ENCODE measurements at regions not wholly inside any gene's neighbourhood (a gene's known extent, or its start where the extent isn't known, plus 50 kb on each side); places are given as distances from the start of the nearest gene placed in this dataset.

DNA sequence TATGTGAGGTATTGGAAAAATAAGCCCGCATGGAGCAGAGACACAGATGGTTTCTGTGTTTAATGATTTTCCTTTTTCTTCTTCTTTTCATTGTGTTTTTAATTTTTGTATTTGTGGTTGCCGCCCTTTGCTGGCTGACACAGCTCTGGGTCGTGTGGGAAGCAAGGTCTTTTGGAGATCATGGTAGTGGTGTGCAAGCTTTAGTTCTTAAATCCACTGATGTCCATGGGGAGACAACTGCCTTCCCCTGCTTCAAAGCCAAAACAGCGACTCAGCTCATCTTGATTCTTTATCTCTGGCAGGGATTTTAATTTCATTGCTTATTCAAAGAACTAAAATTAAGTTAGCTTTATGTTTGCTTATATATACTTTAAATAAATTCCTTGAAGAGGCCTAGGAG lies 711.3 kb upstream of the SGCG start:
- intact Hi-C loops (cut with micrococcal nuclease; ENCODE audit: unreplicated experiment), result no loop called here
- ChIA-PET CTCF (no interaction called here), POLR2A (no interaction called here)

DNA sequence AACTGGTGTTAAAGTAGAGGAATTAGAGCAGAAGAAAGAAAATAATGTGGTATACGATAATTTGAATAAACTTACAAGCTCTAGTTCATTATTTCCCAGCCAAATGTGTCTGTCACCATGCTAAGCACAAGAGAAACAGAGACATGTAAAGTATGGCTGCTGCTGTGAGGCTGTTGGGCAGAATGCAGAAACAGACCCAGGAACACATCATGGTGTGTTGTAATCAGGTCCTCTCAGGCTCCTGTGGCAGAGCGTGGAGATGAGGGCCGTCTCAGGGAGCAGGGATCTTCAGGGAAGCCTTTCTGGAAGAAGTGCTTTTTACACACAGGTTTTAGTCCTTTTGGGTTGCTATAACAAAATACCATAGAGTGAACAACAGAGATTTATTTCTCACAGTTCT lies 710.7 kb upstream of the SGCG start:
- Histone ChIP-seq H3K36me3 (ENCODE audit: control insufficient read depth, insufficient read depth, low read length) (no peaks in the 10 kb centered on the region), H3K27me3 (ENCODE audit: control insufficient read depth, insufficient read depth, low read length) (no peaks in the 10 kb centered on the region), H3K9me3 (ENCODE audit: control insufficient read depth, insufficient read depth, low read depth, low read length) (no peaks in the 10 kb centered on the region), H3K4me3 (ENCODE audit: low read depth in 2 of 2, low read length in 2 of 2) (no peak overlapping the region), H3K27ac (ENCODE audit: low read length) (no peak overlapping the region), H3K4me1 (ENCODE audit: control insufficient read depth, insufficient read depth, low read length) (no peaks in the 10 kb centered on the region)
- ChIA-PET POLR2A (no interaction called here), CTCF (no interaction called here)
- in situ Hi-C loops (cut with HindIII; ENCODE audit: low pct_unique_long_range_greater_than_20kb, low sequenced_read_pairs), result no loop called here
- DNase-seq (ENCODE audit: low read depth, low spot score), result no peak
- no peak for TF ChIP-seq TCF7L2 (IDR thresholded peaks at IDR 0.05; ENCODE audit: low read depth, low read length)
- intact Hi-C loops (cut with micrococcal nuclease; ENCODE audit: unreplicated experiment), result no loop called here
- ATAC-seq, result no peak
- BruUV-seq (replicated peaks), result no TSS peak

More for the DNA sequence above, 711.3 kb upstream of the SGCG start:
- Histone ChIP-seq H3K4me1 (ENCODE audit: control insufficient read depth, insufficient read depth, low read length) (no peaks in the 10 kb centered on the region), H3K27me3 (ENCODE audit: control insufficient read depth, insufficient read depth, low read length) (no peaks in the 10 kb centered on the region), H3K36me3 (ENCODE audit: control insufficient read depth, insufficient read depth, low read length) (no peaks in the 10 kb centered on the region), H3K4me3 (ENCODE audit: low read depth in 2 of 2, low read length in 2 of 2) (no peak overlapping the region), H3K27ac (ENCODE audit: low read length) (no peak overlapping the region), H3K9me3 (ENCODE audit: control insufficient read depth, insufficient read depth, low read depth, low read length) (no peaks in the 10 kb centered on the region)
- in situ Hi-C loops (cut with HindIII; ENCODE audit: low pct_unique_long_range_greater_than_20kb, low sequenced_read_pairs), result no loop called here
- no peak for ATAC-seq
- no peak for DNase-seq (ENCODE audit: low read depth, low spot score)
- TF ChIP-seq SIN3A (IDR thresholded peaks at IDR 0.05; ENCODE audit: borderline replicate concordance, insufficient read depth, low read depth, low read length) (no peak), TCF7L2 (IDR thresholded peaks at IDR 0.05; ENCODE audit: low read depth, low read length) (no peak), POLR2AphosphoS5 (IDR thresholded peaks at IDR 0.05; ENCODE audit: low read depth, low read length) (no peak)
- TF ChIP-seq, protein P1, sequence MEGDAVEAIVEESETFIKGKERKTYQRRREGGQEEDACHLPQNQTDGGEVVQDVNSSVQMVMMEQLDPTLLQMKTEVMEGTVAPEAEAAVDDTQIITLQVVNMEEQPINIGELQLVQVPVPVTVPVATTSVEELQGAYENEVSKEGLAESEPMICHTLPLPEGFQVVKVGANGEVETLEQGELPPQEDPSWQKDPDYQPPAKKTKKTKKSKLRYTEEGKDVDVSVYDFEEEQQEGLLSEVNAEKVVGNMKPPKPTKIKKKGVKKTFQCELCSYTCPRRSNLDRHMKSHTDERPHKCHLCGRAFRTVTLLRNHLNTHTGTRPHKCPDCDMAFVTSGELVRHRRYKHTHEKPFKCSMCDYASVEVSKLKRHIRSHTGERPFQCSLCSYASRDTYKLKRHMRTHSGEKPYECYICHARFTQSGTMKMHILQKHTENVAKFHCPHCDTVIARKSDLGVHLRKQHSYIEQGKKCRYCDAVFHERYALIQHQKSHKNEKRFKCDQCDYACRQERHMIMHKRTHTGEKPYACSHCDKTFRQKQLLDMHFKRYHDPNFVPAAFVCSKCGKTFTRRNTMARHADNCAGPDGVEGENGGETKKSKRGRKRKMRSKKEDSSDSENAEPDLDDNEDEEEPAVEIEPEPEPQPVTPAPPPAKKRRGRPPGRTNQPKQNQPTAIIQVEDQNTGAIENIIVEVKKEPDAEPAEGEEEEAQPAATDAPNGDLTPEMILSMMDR (IDR thresholded peaks at IDR 0.05), result no peak
- TF ChIP-seq, protein P2, sequence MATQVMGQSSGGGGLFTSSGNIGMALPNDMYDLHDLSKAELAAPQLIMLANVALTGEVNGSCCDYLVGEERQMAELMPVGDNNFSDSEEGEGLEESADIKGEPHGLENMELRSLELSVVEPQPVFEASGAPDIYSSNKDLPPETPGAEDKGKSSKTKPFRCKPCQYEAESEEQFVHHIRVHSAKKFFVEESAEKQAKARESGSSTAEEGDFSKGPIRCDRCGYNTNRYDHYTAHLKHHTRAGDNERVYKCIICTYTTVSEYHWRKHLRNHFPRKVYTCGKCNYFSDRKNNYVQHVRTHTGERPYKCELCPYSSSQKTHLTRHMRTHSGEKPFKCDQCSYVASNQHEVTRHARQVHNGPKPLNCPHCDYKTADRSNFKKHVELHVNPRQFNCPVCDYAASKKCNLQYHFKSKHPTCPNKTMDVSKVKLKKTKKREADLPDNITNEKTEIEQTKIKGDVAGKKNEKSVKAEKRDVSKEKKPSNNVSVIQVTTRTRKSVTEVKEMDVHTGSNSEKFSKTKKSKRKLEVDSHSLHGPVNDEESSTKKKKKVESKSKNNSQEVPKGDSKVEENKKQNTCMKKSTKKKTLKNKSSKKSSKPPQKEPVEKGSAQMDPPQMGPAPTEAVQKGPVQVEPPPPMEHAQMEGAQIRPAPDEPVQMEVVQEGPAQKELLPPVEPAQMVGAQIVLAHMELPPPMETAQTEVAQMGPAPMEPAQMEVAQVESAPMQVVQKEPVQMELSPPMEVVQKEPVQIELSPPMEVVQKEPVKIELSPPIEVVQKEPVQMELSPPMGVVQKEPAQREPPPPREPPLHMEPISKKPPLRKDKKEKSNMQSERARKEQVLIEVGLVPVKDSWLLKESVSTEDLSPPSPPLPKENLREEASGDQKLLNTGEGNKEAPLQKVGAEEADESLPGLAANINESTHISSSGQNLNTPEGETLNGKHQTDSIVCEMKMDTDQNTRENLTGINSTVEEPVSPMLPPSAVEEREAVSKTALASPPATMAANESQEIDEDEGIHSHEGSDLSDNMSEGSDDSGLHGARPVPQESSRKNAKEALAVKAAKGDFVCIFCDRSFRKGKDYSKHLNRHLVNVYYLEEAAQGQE (IDR thresholded peaks at IDR 0.05; ENCODE audit: insufficient read depth in 1 of 2, low read depth in 2 of 2, low read length in 1 of 2), result no peak
- no TSS peak for BruUV-seq (replicated peaks)

DNA sequence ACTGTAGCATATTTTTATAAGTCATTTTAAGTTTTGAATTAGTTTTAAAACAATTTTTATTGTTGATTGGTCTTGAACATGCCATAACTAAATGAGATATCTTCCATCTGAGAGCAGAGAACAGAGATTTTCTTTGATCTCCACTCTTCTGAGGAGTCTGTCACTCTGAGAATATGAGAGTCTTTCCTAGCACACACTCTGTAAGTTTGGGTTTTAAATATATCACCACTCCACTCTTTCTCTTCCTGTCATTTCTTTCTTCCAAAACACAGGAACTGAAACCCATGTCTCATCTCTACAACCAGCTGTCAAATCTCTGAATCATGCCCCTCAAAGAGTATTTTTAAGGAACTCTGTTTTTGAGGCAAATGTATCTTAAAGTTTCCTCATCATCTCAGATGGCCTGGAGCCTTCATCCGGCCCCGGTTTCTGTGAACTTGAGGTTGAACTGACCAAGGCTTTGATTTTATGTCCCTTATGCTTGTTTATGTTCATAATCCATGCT lies 698.2 kb upstream of the SGCG start:
- no peak overlapping the region for H3K4me3 ChIP-seq (ENCODE audit: low read depth in 2 of 2, low read length in 2 of 2)
- no peak overlapping the region for H3K27ac ChIP-seq (ENCODE audit: low read length)
- BruUV-seq (replicated peaks), result no TSS peak
- no peaks in the 10 kb centered on the region for H3K9me3 ChIP-seq (ENCODE audit: control insufficient read depth, insufficient read depth, low read depth, low read length)
- DNase-seq (ENCODE audit: low read depth, low spot score) (no peak), ATAC-seq (no peak)
- ChIA-PET POLR2A (no interaction called here), CTCF (no interaction called here)
- no peaks in the 10 kb centered on the region for H3K36me3 ChIP-seq (ENCODE audit: control insufficient read depth, insufficient read depth, low read length)
- no peak for TF ChIP-seq POLR2AphosphoS5 (IDR thresholded peaks at IDR 0.05; ENCODE audit: low read depth, low read length)
- TF ChIP-seq SIN3A (IDR thresholded peaks at IDR 0.05; ENCODE audit: borderline replicate concordance, insufficient read depth, low read depth, low read length), result no peak
- no peak for TF ChIP-seq TCF7L2 (IDR thresholded peaks at IDR 0.05; ENCODE audit: low read depth, low read length)
- TF ChIP-seq, protein P1 (IDR thresholded peaks at IDR 0.05), result no peak
- TF ChIP-seq, protein P2 (IDR thresholded peaks at IDR 0.05; ENCODE audit: insufficient read depth in 1 of 2, low read depth in 2 of 2, low read length in 1 of 2), result no peak
- in situ Hi-C loops (cut with HindIII; ENCODE audit: low pct_unique_long_range_greater_than_20kb, low sequenced_read_pairs) (no loop called here), intact Hi-C loops (cut with micrococcal nuclease; ENCODE audit: unreplicated experiment) (no loop called here)
- no peaks in the 10 kb centered on the region for H3K4me1 ChIP-seq (ENCODE audit: control insufficient read depth, insufficient read depth, low read length)
- no peaks in the 10 kb centered on the region for H3K27me3 ChIP-seq (ENCODE audit: control insufficient read depth, insufficient read depth, low read length)
